ENCODE measurements at regions not wholly inside any gene's neighbourhood (a gene's known extent, or its start where the extent isn't known, plus 50 kb on each side); places are given as distances from the start of the nearest gene placed in this dataset.

- H3K4me2 ChIP-seq (ENCODE audit: insufficient read depth in 1 of 2, low read depth in 2 of 2, low read length in 2 of 2) = no peak overlapping the region
- no peak overlapping the region for H2AFZ ChIP-seq (ENCODE audit: low read length)
- no peak overlapping the region for H4K91ac ChIP-seq (replicated peaks; ENCODE audit: insufficient read length, low read length)
- no peaks in the 10 kb centered on the region for H3K79me2 ChIP-seq (ENCODE audit: control insufficient read depth in 1 of 2, insufficient read depth in 2 of 2, low read length in 2 of 2)
- no peaks in the 10 kb centered on the region for H4K20me1 ChIP-seq (replicated peaks in 1 of 2; ENCODE audit: control insufficient read depth in 1 of 2, insufficient read depth in 2 of 2, low read length in 2 of 2)
- no peak overlapping the region for H3K14ac ChIP-seq (ENCODE audit: insufficient read length)
- H3K4me3 ChIP-seq (ENCODE audit: extremely low read depth in 1 of 4, insufficient read depth in 2 of 4, low read depth in 3 of 4, low read length in 4 of 4) = no peak overlapping the region
- DNase-seq (ENCODE audit: low read depth in 1 of 2, low spot score in 2 of 2) (no peak), FAIRE-seq (no peak)
- no peaks in the 10 kb centered on the region for H3K23me2 ChIP-seq (ENCODE audit: low read depth, low read length)
- H2BK20ac ChIP-seq (ENCODE audit: low read length) = no peak overlapping the region
- no peak overlapping the region for H3K27ac ChIP-seq (ENCODE audit: low read depth, low read length)
- H3K9ac ChIP-seq (replicated peaks in 1 of 4; ENCODE audit: extremely low read depth in 1 of 4, low read depth in 3 of 4, low read length in 3 of 4) = no peak overlapping the region
- H2BK120ac ChIP-seq (replicated peaks; ENCODE audit: low read depth, low read length) = no peak overlapping the region
- H2BK12ac ChIP-seq (ENCODE audit: low read depth, low read length) = no peak overlapping the region
- no peaks in the 10 kb centered on the region for H3K36me3 ChIP-seq (ENCODE audit: control insufficient read depth in 2 of 4, insufficient read depth in 4 of 4, low read length in 3 of 4)
- no peak overlapping the region for H4K5ac ChIP-seq (ENCODE audit: insufficient read length, low read depth, low read length)
- H3K4ac ChIP-seq (replicated peaks; ENCODE audit: insufficient read length, low read depth, low read length) = no peak overlapping the region
- no peak overlapping the region for H2BK15ac ChIP-seq (ENCODE audit: low read length)
- no peak overlapping the region for H3K23ac ChIP-seq (ENCODE audit: insufficient read length)
- no peak overlapping the region for H4K8ac ChIP-seq (ENCODE audit: extremely low read depth, insufficient read depth, low read length)
- no peak overlapping the region for H2AK5ac ChIP-seq (ENCODE audit: low read depth, low read length)
- H3K56ac ChIP-seq (replicated peaks; ENCODE audit: insufficient read length, low read depth, low read length) = no peak overlapping the region
- H3K18ac ChIP-seq (ENCODE audit: extremely low read depth, low read length) = no peak overlapping the region
- no peaks in the 10 kb centered on the region for H3K27me3 ChIP-seq (replicated peaks in 1 of 4; ENCODE audit: control insufficient read depth in 3 of 4, extremely low read depth in 1 of 4, insufficient read depth in 3 of 4, low read length in 3 of 4)
- CTCF ChIA-PET (ENCODE audit: partially characterized antibody) = interaction anchor here (0.8 to 2.1 kb wide), 3 partner anchors 12 to 314 kb away, joined by 3 to 9 read pairs (median 4); no protein-coding TSS in a partner anchor
- no peaks in the 10 kb centered on the region for H3K4me1 ChIP-seq (replicated peaks in 1 of 4; ENCODE audit: control insufficient read depth in 3 of 4, insufficient read depth in 4 of 4, low read length in 3 of 4)
- POLR2A ChIA-PET (ENCODE audit: partially characterized antibody) = no interaction called here
- WGBS, 2 experiments (ENCODE audit: extremely low coverage in 1 of 2, insufficient coverage in 1 of 2, insufficient read length in 1 of 2, insufficient replicate concordance in 2 of 2, low coverage in 1 of 2, low lambda C conversion rate in 2 of 2, missing lambda C conversion rate in 1 of 2) = 88% methylated on average over 1 of the region's 1 CpG; no CpG with 5 or more reads in 1 of the 2 experiments
- H2BK5ac ChIP-seq (ENCODE audit: low read depth, low read length) = no peak overlapping the region
- no peaks in the 10 kb centered on the region for H3K79me1 ChIP-seq (ENCODE audit: low read depth, low read length)
- no peaks in the 10 kb centered on the region for H3K9me3 ChIP-seq (ENCODE audit: insufficient read depth in 2 of 2, low read depth in 1 of 2, low read length in 1 of 2)
- TF ChIP-seq TAF7 (optimal IDR thresholded peaks at IDR 0.05; ENCODE audit: borderline replicate concordance, low read depth, low read length) (no peak), CREB1 (IDR thresholded peaks at IDR 0.05) (no peak), TAF1 (IDR thresholded peaks at IDR 0.05; ENCODE audit: low read depth, low read length) (no peak), MAFK (IDR thresholded peaks at IDR 0.05; ENCODE audit: low read depth, low read length) (no peak), HDAC6 (IDR thresholded peaks at IDR 0.05; ENCODE audit: low read depth, low read length) (no peak), GTF2F1 (IDR thresholded peaks at IDR 0.05; ENCODE audit: borderline replicate concordance, low read depth, low read length) (no peak), SIX5 (IDR thresholded peaks at IDR 0.05; ENCODE audit: low read depth, low read length) (no peak), CBX8 (IDR thresholded peaks at IDR 0.05; ENCODE audit: borderline replicate concordance, low read depth, low read length) (no peak), EZH2 (IDR thresholded peaks at IDR 0.05; ENCODE audit: low read depth, low read length, severe bottlenecking) (no peak), TCF12 (IDR thresholded peaks at IDR 0.05; ENCODE audit: low read depth, low read length) (no peak), SIRT6 (IDR thresholded peaks at IDR 0.05; ENCODE audit: low read length) (no peak), POU5F1 (IDR thresholded peaks at IDR 0.05; ENCODE audit: low read depth, low read length) (no peak), CBX5 (IDR thresholded peaks at IDR 0.05; ENCODE audit: low read depth, low read length) (no peak), ZNF274 (IDR thresholded peaks at IDR 0.05; ENCODE audit: borderline replicate concordance, extremely low read depth, low read length) (no peak), BCL11A (IDR thresholded peaks at IDR 0.05; ENCODE audit: low read depth in 2 of 2, low read length in 2 of 2) (no peak)
- TF ChIP-seq, protein P1, sequence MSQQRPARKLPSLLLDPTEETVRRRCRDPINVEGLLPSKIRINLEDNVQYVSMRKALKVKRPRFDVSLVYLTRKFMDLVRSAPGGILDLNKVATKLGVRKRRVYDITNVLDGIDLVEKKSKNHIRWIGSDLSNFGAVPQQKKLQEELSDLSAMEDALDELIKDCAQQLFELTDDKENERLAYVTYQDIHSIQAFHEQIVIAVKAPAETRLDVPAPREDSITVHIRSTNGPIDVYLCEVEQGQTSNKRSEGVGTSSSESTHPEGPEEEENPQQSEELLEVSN (IDR thresholded peaks at IDR 0.05) = no peak
Measured at GRCh38 chr4:32460972-32461371, 1740.8 kb downstream of the PCDH7 start.
